ENCODE measurements at regions not wholly inside any gene's neighbourhood (a gene's known extent, or its start where the extent isn't known, plus 50 kb on each side); places are given as distances from the start of the nearest gene placed in this dataset.

DNA sequence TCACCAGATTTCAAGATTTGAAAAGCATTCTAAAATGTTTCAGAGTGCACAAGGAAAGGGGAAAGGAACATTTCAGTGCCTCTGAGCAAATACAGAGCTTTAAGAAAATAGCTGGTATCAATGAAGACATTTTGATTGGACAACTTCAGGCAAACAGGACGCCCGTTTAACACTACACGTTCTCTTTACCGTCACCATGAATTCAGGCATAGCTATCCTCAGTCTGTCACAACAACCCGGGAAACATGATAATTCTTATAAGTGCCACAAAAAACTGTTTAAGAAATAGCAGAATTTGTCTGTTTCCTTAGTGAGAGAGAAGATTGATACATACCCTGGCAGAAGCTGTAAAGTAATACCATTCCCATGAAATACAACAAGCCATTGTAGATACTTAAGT is 392.4 kb upstream of the PDE4D start:
- TF ChIP-seq, protein P1, sequence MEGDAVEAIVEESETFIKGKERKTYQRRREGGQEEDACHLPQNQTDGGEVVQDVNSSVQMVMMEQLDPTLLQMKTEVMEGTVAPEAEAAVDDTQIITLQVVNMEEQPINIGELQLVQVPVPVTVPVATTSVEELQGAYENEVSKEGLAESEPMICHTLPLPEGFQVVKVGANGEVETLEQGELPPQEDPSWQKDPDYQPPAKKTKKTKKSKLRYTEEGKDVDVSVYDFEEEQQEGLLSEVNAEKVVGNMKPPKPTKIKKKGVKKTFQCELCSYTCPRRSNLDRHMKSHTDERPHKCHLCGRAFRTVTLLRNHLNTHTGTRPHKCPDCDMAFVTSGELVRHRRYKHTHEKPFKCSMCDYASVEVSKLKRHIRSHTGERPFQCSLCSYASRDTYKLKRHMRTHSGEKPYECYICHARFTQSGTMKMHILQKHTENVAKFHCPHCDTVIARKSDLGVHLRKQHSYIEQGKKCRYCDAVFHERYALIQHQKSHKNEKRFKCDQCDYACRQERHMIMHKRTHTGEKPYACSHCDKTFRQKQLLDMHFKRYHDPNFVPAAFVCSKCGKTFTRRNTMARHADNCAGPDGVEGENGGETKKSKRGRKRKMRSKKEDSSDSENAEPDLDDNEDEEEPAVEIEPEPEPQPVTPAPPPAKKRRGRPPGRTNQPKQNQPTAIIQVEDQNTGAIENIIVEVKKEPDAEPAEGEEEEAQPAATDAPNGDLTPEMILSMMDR (IDR thresholded peaks at IDR 0.05): no peak
- TF ChIP-seq POLR2A (IDR thresholded peaks at IDR 0.05): no peak
